SK-N-SH (cell line): ENCODE measurements at regions not wholly inside any gene's neighbourhood (a gene's known extent, or its start where the extent isn't known, plus 50 kb on each side); places are given as distances from the start of the nearest gene placed in this dataset.

Experiments used
- CTCF ChIA-PET: fragments of 300-600, 350-600 bp; formaldehyde crosslinking; extraction: SDS; loops from one replicate; lab custom pipeline; 2021; lab: Yijun Ruan, JAX
- POLR2A ChIA-PET: fragments of 350-600 bp; sonication (Branson Sonifier 250); formaldehyde crosslinking; extraction: SDS; loops from one replicate; lab custom pipeline; 2020; ENCODE audit warnings: antibody characterized with exemption, inconsistent platforms; lab: Yijun Ruan, JAX
- DNase-seq: peaks from one replicate; pipeline ENCODE4 v3.0.0; 2012
- H2AFZ ChIP-seq: fragments of 200-600 bp; sonication (generic); 2 replicates; pipeline ENCODE4 v1.8.1; 2016; ENCODE audit warnings: antibody characterized with exemption, mild to moderate bottlenecking, low read depth
- H3F3A ChIP-seq: fragments of 200-600 bp; sonication (generic); replicated peaks from 2 replicates; pipeline ENCODE3; 2016; ENCODE audit warnings: antibody characterized with exemption, mild to moderate bottlenecking; ENCODE audit not compliant: insufficient read depth
- H3K27ac ChIP-seq, 2 experiments: fragments of 200-500 bp in 1 of 2; fragments of 200-600 bp in 1 of 2; sonication (Bioruptor generic) in 1 of 2; sonication (generic), shearing (Covaris generic) in 1 of 2; 2 replicates each; pipeline versions ENCODE4 v1.5.1 to v1.6.1; 2014 to 2016; ENCODE audit warnings: low read depth in 2 of 2, inconsistent platforms in 1 of 2, low read length in 1 of 2, mild to moderate bottlenecking in 1 of 2, mixed read lengths in 1 of 2
- H3K27me3 ChIP-seq: fragments of 200-600 bp; sonication (generic), shearing (Covaris generic); 2 replicates; pipeline ENCODE4 v1.6.1; 2016; ENCODE audit warnings: mixed run types; ENCODE audit not compliant: insufficient read depth
- H3K36me3 ChIP-seq, 2 experiments: fragments of 200-500 bp in 1 of 2; fragments of 200-600 bp in 1 of 2; sonication (Bioruptor generic) in 1 of 2; sonication (generic) in 1 of 2; replicated peaks in 1 of 2; 2 replicates each; pipeline versions ENCODE3 to v1.5.1; 2014 to 2016; ENCODE audit warnings: low read length in 1 of 2, mild to moderate bottlenecking in 1 of 2; ENCODE audit not compliant: insufficient read depth in 2 of 2, control insufficient read depth in 1 of 2
- H3K4me1 ChIP-seq, 2 experiments: fragments of 200-500 bp in 1 of 2; fragments of 200-600 bp in 1 of 2; sonication (Bioruptor generic) in 1 of 2; sonication (generic), shearing (Covaris generic) in 1 of 2; 2 replicates each; pipeline versions ENCODE4 v1.5.1 to v1.6.1; 2014 to 2016; ENCODE audit warnings: low read depth in 1 of 2, low read length in 1 of 2, mixed run types in 1 of 2; ENCODE audit not compliant: insufficient read depth in 2 of 2, control insufficient read depth in 1 of 2
- H3K4me2 ChIP-seq: fragments of 200-600 bp; sonication (generic), shearing (Covaris generic); 2 replicates; pipeline ENCODE4 v1.6.1; 2017; ENCODE audit warnings: mixed run types
- H3K4me3 ChIP-seq, 2 experiments: fragments of 200-500 bp in 1 of 2; fragments of 200-600 bp in 1 of 2; sonication (Bioruptor generic) in 1 of 2; sonication (generic), shearing (Covaris generic) in 1 of 2; 2 replicates each; pipeline versions ENCODE4 v1.5.1 to v1.8.1; 2014 to 2016; ENCODE audit warnings: low read depth in 2 of 2, inconsistent platforms in 1 of 2, low read length in 1 of 2, mild to moderate bottlenecking in 1 of 2, mixed read lengths in 1 of 2, moderate library complexity in 1 of 2
- H3K79me2 ChIP-seq: fragments of 200-600 bp; sonication (generic); 2 replicates; pipeline ENCODE4 v1.8.1; 2017; ENCODE audit warnings: mild to moderate bottlenecking; ENCODE audit not compliant: insufficient read depth
- H3K9ac ChIP-seq: fragments of 200-600 bp; sonication (generic); 2 replicates; pipeline ENCODE4 v1.6.1; 2017; ENCODE audit warnings: mixed run types
- H3K9me2 ChIP-seq: fragments of 200-600 bp; sonication (generic); 2 replicates; pipeline ENCODE4 v1.6.1; 2017; ENCODE audit warnings: mixed run types
- H3K9me3 ChIP-seq: fragments of 200-600 bp; sonication (generic); 2 replicates; pipeline ENCODE4 v1.6.1; 2017; ENCODE audit warnings: mixed run types, mild to moderate bottlenecking, moderate library complexity
- H4K20me1 ChIP-seq: fragments of 200-600 bp; sonication (generic); 2 replicates; pipeline ENCODE4 v1.6.1; 2017; ENCODE audit warnings: mild to moderate bottlenecking, mixed run types; ENCODE audit not compliant: insufficient read depth
- ELF1 ChIP-seq: IDR thresholded peaks from 2 replicates; pipeline ENCODE4 v1.4.0; 2012
- FOSL2 ChIP-seq: IDR thresholded peaks from 2 replicates; pipeline ENCODE4 v1.4.0; 2012; ENCODE audit warnings: low read depth, mild to moderate bottlenecking, moderate library complexity, borderline replicate concordance
- FOXJ3 ChIP-seq: sonication (generic); formaldehyde crosslinking; IDR thresholded peaks from 2 replicates; pipeline ENCODE4 v1.5.1; 2020; ENCODE audit warnings: mild to moderate bottlenecking, missing genetic modification reagents
- FOXM1 ChIP-seq: IDR thresholded peaks from 2 replicates; pipeline ENCODE4 v1.4.0; 2012; ENCODE audit warnings: low read depth, mild to moderate bottlenecking
- GABPA ChIP-seq: IDR thresholded peaks from 2 replicates; pipeline ENCODE4 v1.4.0; 2012; ENCODE audit warnings: low read depth, mild to moderate bottlenecking
- GATA2 ChIP-seq: sonication (generic); formaldehyde crosslinking; IDR thresholded peaks from 2 replicates; pipeline ENCODE4 v1.5.0; 2020; ENCODE audit warnings: mild to moderate bottlenecking, missing genetic modification reagents
- IRF3 ChIP-seq: fragments of 150-350 bp; IDR thresholded peaks from 2 replicates; pipeline ENCODE4 v1.6.1; 2016; ENCODE audit warnings: mild to moderate bottlenecking, low read depth, low read length
- MAX ChIP-seq: IDR thresholded peaks from 2 replicates; pipeline ENCODE4 v1.4.0; 2012; ENCODE audit warnings: low read depth
- MEF2A ChIP-seq: IDR thresholded peaks from 2 replicates; pipeline ENCODE4 v1.4.0; 2012; ENCODE audit warnings: low read depth, borderline replicate concordance
- MXI1 ChIP-seq: IDR thresholded peaks from 2 replicates; pipeline ENCODE4 v1.6.1; 2012; ENCODE audit warnings: mild to moderate bottlenecking, low read depth, low read length, improper control_type of control experiment
- NFIC ChIP-seq: IDR thresholded peaks from 2 replicates; pipeline ENCODE4 v1.4.0; 2012; ENCODE audit warnings: borderline replicate concordance
- NRF1 ChIP-seq: IDR thresholded peaks from 2 replicates; pipeline ENCODE4 v1.6.1; 2012; ENCODE audit warnings: low read depth, mild to moderate bottlenecking, low read length
- PBX3 ChIP-seq: IDR thresholded peaks from 2 replicates; pipeline ENCODE4; 2012
- POLR2AphosphoS5 ChIP-seq: IDR thresholded peaks from 2 replicates; pipeline ENCODE4 v1.6.1; 2012; ENCODE audit warnings: low read depth, low read length
- REST ChIP-seq: IDR thresholded peaks from 2 replicates; pipeline ENCODE4 v1.6.1; 2012; ENCODE audit warnings: mild to moderate bottlenecking, low read depth, low read length, moderate library complexity
- RFX5 ChIP-seq: IDR thresholded peaks from 2 replicates; pipeline ENCODE4 v1.6.1; 2012; ENCODE audit warnings: mild to moderate bottlenecking, improper control_type of control experiment, low read length
- RXRA ChIP-seq: IDR thresholded peaks from 2 replicates; pipeline ENCODE4 v1.4.0; 2012; ENCODE audit warnings: low read depth, mild to moderate bottlenecking, borderline replicate concordance
- SMC3 ChIP-seq: IDR thresholded peaks from 2 replicates; pipeline ENCODE4 v1.6.1; 2012; ENCODE audit warnings: low read depth, low read length, improper control_type of control experiment
- TCF12 ChIP-seq: IDR thresholded peaks from 2 replicates; pipeline ENCODE4 v1.4.0; 2012
- WGBS: methylation state at CpG from one replicate; pipeline ENCODE4 v1.1.6; 2017; ENCODE audit warnings: low lambda C conversion rate; 5-methylcytosine and 5-hydroxymethylcytosine counted together

GRCh38 chr15:48020166-48020565, 100.6 kb upstream of the SLC24A5 start:
- Histone ChIP-seq H3K79me2 (no peaks in the 10 kb centered on the region), H3K9me2 (no peaks in the 10 kb centered on the region), H4K20me1 (no peaks in the 10 kb centered on the region), H3K4me1 (no peaks in the 10 kb centered on the region), H3K27ac (no peak overlapping the region), H3K4me3 (no peak overlapping the region), H3K9me3 (no peaks in the 10 kb centered on the region), H3K9ac (no peak overlapping the region), H3K4me2 (no peak overlapping the region), H3K27me3 (no peaks in the 10 kb centered on the region), H3F3A (no peaks in the 10 kb centered on the region), H3K36me3 (no peaks in the 10 kb centered on the region), H2AFZ (no peak overlapping the region)
- no peak for TF ChIP-seq RXRA
- ChIA-PET CTCF (interaction anchor here (1.5 kb wide), 1 partner anchor 266 kb away, joined by 3 read pairs; no protein-coding TSS in a partner anchor), POLR2A (no interaction called here)
- no peak for DNase-seq
- WGBS = 32% methylated on average over 6 of the region's 6 CpGs

GRCh38 chr15:48021336-48022086, 99.3 kb upstream of the SLC24A5 start:
- no peak for TF ChIP-seq NRF1
- no peak for TF ChIP-seq NFIC
- TF ChIP-seq GABPA = no peak
- no peak for TF ChIP-seq POLR2AphosphoS5
- no peak for TF ChIP-seq RFX5
- TF ChIP-seq MEF2A = no peak
- TF ChIP-seq FOXJ3 (CRISPR knock-in tag) = no peak
- TF ChIP-seq ELF1 = no peak
- TF ChIP-seq REST = no peak
- TF ChIP-seq RXRA = no peak
- no peak for TF ChIP-seq FOXM1
- TF ChIP-seq SMC3 = no peak
- no peak for TF ChIP-seq MAX
- TF ChIP-seq MXI1 = no peak
- no peak for TF ChIP-seq IRF3
- no peak for TF ChIP-seq GATA2 (CRISPR knock-in tag)
- no peak for TF ChIP-seq PBX3
- no peak for TF ChIP-seq TCF12
- no peak for TF ChIP-seq FOSL2
- TF ChIP-seq, all 33 proteins: peak for 0
- 52% methylated on average over 6 of the region's 6 CpGs for WGBS
- H3F3A ChIP-seq = no peaks in the 10 kb centered on the region
- no peak overlapping the region for H3K4me2 ChIP-seq
- no peak overlapping the region for H2AFZ ChIP-seq
- no peak overlapping the region for H3K9ac ChIP-seq
- POLR2A ChIA-PET = no interaction called here
- no peaks in the 10 kb centered on the region for H3K27me3 ChIP-seq
- no peaks in the 10 kb centered on the region for H3K4me1 ChIP-seq
- no peak overlapping the region for H3K4me3 ChIP-seq
- H3K9me2 ChIP-seq = no peaks in the 10 kb centered on the region
- H3K79me2 ChIP-seq = no peaks in the 10 kb centered on the region
- no peaks in the 10 kb centered on the region for H4K20me1 ChIP-seq
- no peak overlapping the region for H3K27ac ChIP-seq
- H3K36me3 ChIP-seq = no peaks in the 10 kb centered on the region
- DNase-seq = no peak
- CTCF ChIA-PET = no interaction called here
- no peaks in the 10 kb centered on the region for H3K9me3 ChIP-seq
